SJSA1 (cell line): ENCODE measurements at regions not wholly inside any gene's neighbourhood (a gene's known extent, or its start where the extent isn't known, plus 50 kb on each side); places are given as distances from the start of the nearest gene placed in this dataset.

Source experiments
- DNase-seq, 2 experiments: peaks; one replicate each; pipeline ENCODE4 v3.0.0-alpha.2; 2015 to 2020; ENCODE audit warnings: low spot score in 2 of 2, low read depth in 1 of 2
- H3K27ac ChIP-seq: fragments of 250-450 bp; sonication (Bioruptor Pico); 2 replicates; pipeline ENCODE4 v1.5.1; 2020; ENCODE audit warnings: mild to moderate bottlenecking, moderate library complexity
- H3K27me3 ChIP-seq: fragments of 250-450 bp; sonication (Bioruptor Pico); replicated peaks from 2 replicates; pipeline ENCODE4 v1.5.1; 2020; ENCODE audit warnings: mild to moderate bottlenecking, moderate library complexity
- H3K36me3 ChIP-seq: fragments of 250-450 bp; sonication (Bioruptor Pico); 2 replicates; pipeline ENCODE4 v1.5.1; 2020; ENCODE audit warnings: mild to moderate bottlenecking
- H3K4me1 ChIP-seq: fragments of 250-450 bp; sonication (Bioruptor Pico); replicated peaks from 2 replicates; pipeline ENCODE4 v1.6.1; 2021; ENCODE audit warnings: mild to moderate bottlenecking
- H3K4me3 ChIP-seq: fragments of 250-450 bp; sonication (Bioruptor Pico); 2 replicates; pipeline ENCODE4 v1.5.1; 2020; ENCODE audit warnings: mild to moderate bottlenecking
- H3K9me3 ChIP-seq: fragments of 250-450 bp; sonication (Bioruptor Pico); replicated peaks from 2 replicates; pipeline ENCODE4 v1.5.1; 2020; ENCODE audit warnings: mild to moderate bottlenecking

GRCh38 chr2:199524689-199525574, 67.2 kb upstream of the SATB2 start:
- no peak overlapping the region for H3K4me3 ChIP-seq
- no peaks in the 10 kb centered on the region for H3K27me3 ChIP-seq
- no peaks in the 10 kb centered on the region for H3K9me3 ChIP-seq
- H3K36me3 ChIP-seq: no peaks in the 10 kb centered on the region
- H3K27ac ChIP-seq: no peak overlapping the region
- no peak for DNase-seq
- H3K4me1 ChIP-seq: no peaks in the 10 kb centered on the region

GRCh38 chr2:199509403-199509802, 51.7 kb upstream of the SATB2 start:
- H3K9me3 ChIP-seq: no peaks in the 10 kb centered on the region
- no peak overlapping the region for H3K4me3 ChIP-seq
- no peaks in the 10 kb centered on the region for H3K4me1 ChIP-seq
- H3K27me3 ChIP-seq: no peaks in the 10 kb centered on the region
- DNase-seq: no peak
- no peak overlapping the region for H3K27ac ChIP-seq
- H3K36me3 ChIP-seq: no peaks in the 10 kb centered on the region
